ENCODE measurements at regions not wholly inside any gene's neighbourhood (a gene's known extent, or its start where the extent isn't known, plus 50 kb on each side); places are given as distances from the start of the nearest gene placed in this dataset.

GRCh38 chr12:45633733-45634132, 95.8 kb upstream of the ARID2 start:
- Histone ChIP-seq H3K27me3 (ENCODE audit: low read depth) (no peaks in the 10 kb centered on the region), H3K4me1 (no peaks in the 10 kb centered on the region), H3K36me3 (no peaks in the 10 kb centered on the region), H3K27ac (replicated peaks) (no peak overlapping the region), H3K9me3 (replicated peaks) (no peaks in the 10 kb centered on the region), H3K4me3 (no peak overlapping the region)
- TF ChIP-seq CTCF (IDR thresholded peaks at IDR 0.05; ENCODE audit: borderline replicate concordance): no peak
- intact Hi-C loops (cut with micrococcal nuclease): no loop called here
- no peak for DNase-seq

- Histone ChIP-seq H3K27ac (replicated peaks) (no peak overlapping the region), H3K9me3 (replicated peaks) (no peaks in the 10 kb centered on the region), H3K4me1 (no peaks in the 10 kb centered on the region), H3K4me3 (no peak overlapping the region), H3K36me3 (no peaks in the 10 kb centered on the region), H3K27me3 (ENCODE audit: low read depth) (no peaks in the 10 kb centered on the region)
- TF ChIP-seq CTCF (IDR thresholded peaks at IDR 0.05; ENCODE audit: borderline replicate concordance): no peak
- intact Hi-C loops (cut with micrococcal nuclease): no loop called here
- no peak for DNase-seq
These were observed 95.1 kb upstream of the ARID2 start for GRCh38 chr12:45634273-45634917.

- H3K4me1 ChIP-seq: no peaks in the 10 kb centered on the region
- no peak for TF ChIP-seq CTCF (IDR thresholded peaks at IDR 0.05; ENCODE audit: borderline replicate concordance)
- H3K9me3 ChIP-seq (replicated peaks): no peaks in the 10 kb centered on the region
- intact Hi-C loops (cut with micrococcal nuclease): no loop called here
- H3K27me3 ChIP-seq (ENCODE audit: low read depth): no peaks in the 10 kb centered on the region
- no peak overlapping the region for H3K27ac ChIP-seq (replicated peaks)
- H3K4me3 ChIP-seq: no peak overlapping the region
- DNase-seq: no peak
- H3K36me3 ChIP-seq: no peaks in the 10 kb centered on the region
These were observed 92.3 kb upstream of the ARID2 start for GRCh38 chr12:45637242-45637641.

- no peaks in the 10 kb centered on the region for H3K27me3 ChIP-seq (ENCODE audit: low read depth)
- H3K9me3 ChIP-seq (replicated peaks): no peaks in the 10 kb centered on the region
- TF ChIP-seq CTCF (IDR thresholded peaks at IDR 0.05; ENCODE audit: borderline replicate concordance): no peak
- H3K27ac ChIP-seq (replicated peaks): no peak overlapping the region
- no peak overlapping the region for H3K4me3 ChIP-seq
- no peak for DNase-seq
- intact Hi-C loops (cut with micrococcal nuclease): no loop called here
- H3K36me3 ChIP-seq: no peaks in the 10 kb centered on the region
- no peaks in the 10 kb centered on the region for H3K4me1 ChIP-seq
These were observed 91.8 kb upstream of the ARID2 start for GRCh38 chr12:45637706-45638105.

GRCh38 chr12:45638386-45638785, 91.1 kb upstream of the ARID2 start:
- Histone ChIP-seq H3K36me3 (no peaks in the 10 kb centered on the region), H3K27ac (replicated peaks) (no peak overlapping the region), H3K4me3 (no peak overlapping the region), H3K9me3 (replicated peaks) (no peaks in the 10 kb centered on the region), H3K27me3 (ENCODE audit: low read depth) (no peaks in the 10 kb centered on the region), H3K4me1 (no peaks in the 10 kb centered on the region)
- intact Hi-C loops (cut with micrococcal nuclease): no loop called here
- no peak for TF ChIP-seq CTCF (IDR thresholded peaks at IDR 0.05; ENCODE audit: borderline replicate concordance)
- DNase-seq: no peak

Measured in left ventricle myocardium inferior (tissue), 1 donor.